Stimulated activated CD4-positive, alpha-beta T cell treated with anti-CD3 and anti-CD28 coated beads, Interleukin-15, amount 100 ng/mL, for 24 hours (primary cell): ENCODE measurements at regions not wholly inside any gene's neighbourhood (a gene's known extent, or its start where the extent isn't known, plus 50 kb on each side); places are given as distances from the start of the nearest gene placed in this dataset.
A peak's percentile ranks its signal among the peaks of the same experiment; 100 is the strongest.

Experiments used
- DNase-seq: peaks from one replicate; pipeline ENCODE4 v3.0.0-alpha.2; 2020

- DNase-seq, result no peak
These were observed 141.1 kb upstream of the ZXDA start for GRCh38 chrX:58051346-58051745.

- no peak for DNase-seq
These were observed 133.9 kb upstream of the ZXDA start for GRCh38 chrX:58044130-58044529.

- DNase-seq, result peak; percentile 22
These were observed 115.7 kb upstream of the ZXDA start for GRCh38 chrX:58025979-58026378.

- no peak for DNase-seq
These were observed 75.7 kb upstream of the ZXDA start for GRCh38 chrX:57985951-57986350.

DNA sequence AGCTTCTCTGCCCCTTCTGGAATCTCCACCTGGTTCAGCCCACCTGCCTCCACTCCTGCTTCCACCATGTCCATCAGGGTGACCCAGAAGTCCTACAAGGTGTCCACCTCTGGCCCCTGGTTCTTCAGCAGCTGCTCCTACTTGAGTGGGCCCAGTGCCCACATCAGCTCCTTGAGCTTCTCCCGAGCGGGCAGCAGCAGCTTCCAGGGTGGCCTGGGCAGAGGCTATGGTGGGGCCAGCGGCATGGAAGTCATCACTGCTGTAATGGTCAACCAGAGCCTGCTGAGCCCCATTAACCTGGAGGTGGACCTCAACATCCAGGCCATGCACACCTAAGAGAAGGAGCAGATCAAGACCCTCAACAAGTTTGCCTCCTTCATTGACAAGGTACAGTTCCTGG, 74.4 kb upstream of the ZXDA start:
- DNase-seq, result no peak

GRCh38 chrX:57977992-57978391, 67.7 kb upstream of the ZXDA start:
- no peak for DNase-seq

GRCh38 chrX:57964975-57965374, 54.7 kb upstream of the ZXDA start:
- no peak for DNase-seq
